HepG2 (cell line): ENCODE measurements at regions not wholly inside any gene's neighbourhood (a gene's known extent, or its start where the extent isn't known, plus 50 kb on each side); places are given as distances from the start of the nearest gene placed in this dataset.

ENCODE experiments used
- ATAC-seq: fragments of 200-7000 bp; cut with Tn5 transposase; 3 replicates; pipeline ENCODE4 v1.9.1; 2020; ENCODE audit warnings: mild to moderate bottlenecking, moderate library complexity
- BruUV-seq: library from RNA; stranded (reverse); fragments of 400-500 nt; replicated peaks from 2 replicates; lab custom pipeline; 2021; lab: Mats Ljungman, UMichigan
- CTCF ChIA-PET: fragments of 300-600 bp; formaldehyde crosslinking; extraction: SDS; loops from one replicate; lab custom pipeline; 2021; ENCODE audit warnings: low total read pairs, inconsistent platforms, low intra/inter-chr PET ratio; lab: Yijun Ruan, JAX
- POLR2A ChIA-PET: fragments of 350-600 bp; sonication (Branson Sonifier 250); formaldehyde crosslinking; loops from one replicate; lab custom pipeline; 2020; ENCODE audit warnings: antibody characterized with exemption, inconsistent platforms; lab: Yijun Ruan, JAX
- DNase-seq: peaks from one replicate; pipeline ENCODE4 v3.0.0-alpha.2; 2015; ENCODE audit warnings: low spot score
- FAIRE-seq: peaks from 3 replicates; lab custom pipeline; 2011; peaks lifted over from hg19 to GRCh38; lab: Jason Lieb, UNC
- H2AFZ ChIP-seq: one replicate; pipeline ENCODE4 v1.6.1; 2011; ENCODE audit warnings: low read length, inconsistent platforms
- H3K27ac ChIP-seq: fragments of 300-600 bp; 3 replicates; pipeline ENCODE4 v1.8.0; 2011; ENCODE audit warnings: mixed run types, mild to moderate bottlenecking, mixed read lengths, low read length, inconsistent platforms; ENCODE audit not compliant: insufficient read depth; ENCODE audit errors: extremely low read length
- H3K27me3 ChIP-seq, 2 experiments: fragments of 200-600 bp in 1 of 2; 2 replicates in 1 of 2; 3 replicates in 1 of 2; pipeline versions ENCODE4 v1.6.0 to v1.8.0; 2011; ENCODE audit warnings: low read length in 2 of 2, mild to moderate bottlenecking in 2 of 2, moderate library complexity in 2 of 2, inconsistent platforms in 1 of 2; ENCODE audit not compliant: insufficient read depth in 2 of 2, control insufficient read depth in 1 of 2
- H3K36me3 ChIP-seq, 2 experiments: fragments of 200-600 bp in 1 of 2; replicated peaks in 1 of 2; 2 replicates in 1 of 2; 3 replicates in 1 of 2; pipeline versions ENCODE4 v1.5.1 to v1.8.0; 2011; ENCODE audit warnings: low read length in 2 of 2, inconsistent platforms in 1 of 2; ENCODE audit not compliant: insufficient read depth in 2 of 2, control insufficient read depth in 1 of 2
- H3K4me1 ChIP-seq: 2 replicates; pipeline ENCODE4 v1.5.1; 2012; ENCODE audit warnings: low read length, inconsistent platforms; ENCODE audit not compliant: insufficient read depth
- H3K4me2 ChIP-seq: 2 replicates; pipeline ENCODE4 v1.6.0; 2011; ENCODE audit warnings: low read depth, low read length, inconsistent platforms
- H3K4me3 ChIP-seq, 3 experiments: fragments of 200-600 bp in 1 of 3; sonication (generic), shearing (Covaris generic) in 1 of 3; replicated peaks in 1 of 3; 2 replicates each; pipeline ENCODE4 v1.5.1; 2011 to 2016; ENCODE audit warnings: low read length in 3 of 3, inconsistent platforms in 2 of 3, low read depth in 2 of 3, mild to moderate bottlenecking in 2 of 3, control low read depth in 1 of 3, mixed read lengths in 1 of 3; ENCODE audit not compliant: insufficient read depth in 1 of 3
- H3K79me2 ChIP-seq: one replicate; pipeline ENCODE4 v1.6.1; 2011; ENCODE audit warnings: low read length, inconsistent platforms; ENCODE audit not compliant: insufficient read depth
- H3K9ac ChIP-seq: 2 replicates; pipeline ENCODE4 v1.6.0; 2011; ENCODE audit warnings: mild to moderate bottlenecking, low read depth, low read length, inconsistent platforms; ENCODE audit not compliant: insufficient read depth
- H3K9me3 ChIP-seq: 2 replicates; pipeline ENCODE4 v1.5.1; 2012; ENCODE audit warnings: mild to moderate bottlenecking, low read length
- H4K20me1 ChIP-seq: 2 replicates; pipeline ENCODE4 v1.6.0; 2011; ENCODE audit warnings: inconsistent platforms, mild to moderate bottlenecking, low read length, moderate library complexity; ENCODE audit not compliant: insufficient read depth
- BORCS8-MEF2B ChIP-seq: sonication (generic); formaldehyde crosslinking; IDR thresholded peaks from 2 replicates; pipeline ENCODE4 v1.8.0; 2022; ENCODE audit warnings: mild to moderate bottlenecking, missing genetic modification reagents
- ETV6 ChIP-seq: sonication (generic); formaldehyde crosslinking; conservative IDR thresholded peaks from 2 replicates; pipeline ENCODE4 v1.4.0; 2020; ENCODE audit warnings: missing genetic modification reagents
- MLX ChIP-seq: IDR thresholded peaks from 2 replicates; pipeline ENCODE4 v1.6.1; 2016
- NFE2 ChIP-seq: sonication (generic); formaldehyde crosslinking; IDR thresholded peaks from 2 replicates; pipeline ENCODE4 v1.4.0; 2020; ENCODE audit warnings: missing genetic modification reagents
- ONECUT2 ChIP-seq: sonication (generic); formaldehyde crosslinking; IDR thresholded peaks from 2 replicates; pipeline ENCODE4 v1.4.0; 2020; ENCODE audit warnings: missing genetic modification reagents
- SP140L ChIP-seq: sonication (generic); formaldehyde crosslinking; IDR thresholded peaks from 2 replicates; pipeline ENCODE4 v1.4.0; 2020; ENCODE audit warnings: missing genetic modification reagents, borderline replicate concordance
- STAG1 ChIP-seq: sonication (generic); formaldehyde crosslinking; IDR thresholded peaks from 2 replicates; pipeline ENCODE4 v1.4.0; 2020; ENCODE audit warnings: missing genetic modification reagents
- ZIK1 ChIP-seq: sonication (generic); formaldehyde crosslinking; IDR thresholded peaks from 2 replicates; pipeline ENCODE4 v1.5.0; 2020; ENCODE audit warnings: mild to moderate bottlenecking, low read depth, missing genetic modification reagents, borderline replicate concordance
- ZSCAN29 ChIP-seq: sonication (generic); formaldehyde crosslinking; conservative IDR thresholded peaks from 2 replicates; pipeline ENCODE4 v1.4.0; 2020; ENCODE audit warnings: mild to moderate bottlenecking, missing genetic modification reagents
- WGBS: methylation state at CpG from one replicate; pipeline ENCODE4 v1.1.6; 2017; ENCODE audit warnings: low lambda C conversion rate; 5-methylcytosine and 5-hydroxymethylcytosine counted together
- in situ Hi-C: cut with HindIII; loops from 2 replicates; pipeline ENCODE4 v1.10.0; 2017; ENCODE audit warnings: low pct_unique_long_range_greater_than_20kb; ENCODE audit not compliant: extremely low pct_ligation_motif_present
- intact Hi-C: fragments of 100-400 bp; cut with micrococcal nuclease; formaldehyde crosslinking; loops from one replicate; pipeline ENCODE4 v1.10.0; 2022; ENCODE audit not compliant: unreplicated experiment
- TF ChIP-seq, protein P1 (sequence below): sonication (generic); formaldehyde crosslinking; IDR thresholded peaks from 2 replicates; pipeline ENCODE4 v1.5.0; 2020; ENCODE audit warnings: mild to moderate bottlenecking, missing genetic modification reagents, moderate library complexity
- TF ChIP-seq, protein P2 (sequence below): fragments of 450-650 bp; IDR thresholded peaks from 2 replicates; pipeline ENCODE4 v1.6.1; 2017
- TF ChIP-seq, protein P3 (sequence below): sonication (generic); formaldehyde crosslinking; IDR thresholded peaks from 2 replicates; pipeline ENCODE4 v1.5.1; 2020; ENCODE audit warnings: mild to moderate bottlenecking, missing genetic modification reagents, moderate library complexity

DNA sequence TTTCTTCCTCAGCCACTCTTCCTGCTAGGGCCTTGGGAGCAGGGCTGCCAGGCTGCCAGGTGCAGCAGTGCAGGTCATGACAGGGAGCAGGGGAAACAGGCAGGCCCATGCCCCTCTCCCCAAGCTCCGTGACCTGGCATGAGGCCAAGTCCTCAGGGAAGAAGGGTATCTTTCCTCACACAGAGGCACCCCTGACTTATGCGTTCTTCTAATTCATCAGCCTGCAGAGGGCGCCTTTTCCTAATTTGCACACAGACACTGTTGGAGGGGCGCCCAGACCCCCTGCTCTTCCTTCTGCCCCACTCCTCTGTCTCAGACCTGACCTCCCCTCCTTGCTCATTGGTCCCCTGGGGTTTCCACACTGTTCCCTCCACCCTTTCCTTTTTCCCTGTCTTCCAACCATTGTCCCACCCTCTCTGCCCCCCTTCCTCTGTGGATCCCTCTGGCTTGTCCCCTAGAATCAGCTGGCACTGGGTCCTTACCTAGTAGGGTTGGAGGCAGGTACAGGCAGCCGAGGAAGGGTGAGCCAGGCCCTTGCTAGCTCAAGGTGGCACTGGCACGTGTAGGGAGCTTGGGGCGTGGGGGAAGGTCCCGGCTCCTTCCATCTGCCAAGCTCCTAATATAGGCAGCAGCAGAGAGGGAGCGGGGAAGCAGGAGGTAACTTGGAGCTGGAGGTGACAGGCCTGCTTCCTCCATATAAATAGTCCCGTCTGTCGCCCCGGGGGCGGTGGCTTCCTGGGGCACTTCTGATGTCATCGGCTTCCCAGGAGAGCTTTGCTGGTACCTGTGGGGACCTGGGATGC is 154.9 kb upstream of the MLN start (continued):
- TF ChIP-seq, protein P1, sequence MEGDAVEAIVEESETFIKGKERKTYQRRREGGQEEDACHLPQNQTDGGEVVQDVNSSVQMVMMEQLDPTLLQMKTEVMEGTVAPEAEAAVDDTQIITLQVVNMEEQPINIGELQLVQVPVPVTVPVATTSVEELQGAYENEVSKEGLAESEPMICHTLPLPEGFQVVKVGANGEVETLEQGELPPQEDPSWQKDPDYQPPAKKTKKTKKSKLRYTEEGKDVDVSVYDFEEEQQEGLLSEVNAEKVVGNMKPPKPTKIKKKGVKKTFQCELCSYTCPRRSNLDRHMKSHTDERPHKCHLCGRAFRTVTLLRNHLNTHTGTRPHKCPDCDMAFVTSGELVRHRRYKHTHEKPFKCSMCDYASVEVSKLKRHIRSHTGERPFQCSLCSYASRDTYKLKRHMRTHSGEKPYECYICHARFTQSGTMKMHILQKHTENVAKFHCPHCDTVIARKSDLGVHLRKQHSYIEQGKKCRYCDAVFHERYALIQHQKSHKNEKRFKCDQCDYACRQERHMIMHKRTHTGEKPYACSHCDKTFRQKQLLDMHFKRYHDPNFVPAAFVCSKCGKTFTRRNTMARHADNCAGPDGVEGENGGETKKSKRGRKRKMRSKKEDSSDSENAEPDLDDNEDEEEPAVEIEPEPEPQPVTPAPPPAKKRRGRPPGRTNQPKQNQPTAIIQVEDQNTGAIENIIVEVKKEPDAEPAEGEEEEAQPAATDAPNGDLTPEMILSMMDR (CRISPR knock-in tag), result peak; percentile 67
- TF ChIP-seq NFE2 (CRISPR knock-in tag) (no peak), STAG1 (CRISPR knock-in tag) (peak; percentile 56), SP140L (CRISPR knock-in tag) (no peak), ZSCAN29 (no peak)

- ChIA-PET POLR2A (no interaction called here), CTCF (interaction anchor here (1.4 kb wide), 1 partner anchor 70 kb away, joined by 5 read pairs; no protein-coding TSS in a partner anchor)
- intact Hi-C loops, result no loop called here
- Histone ChIP-seq H3K27ac (no peak overlapping the region), H3K4me3 (no peak overlapping the region), H3K36me3 (no peaks in the 10 kb centered on the region), H3K4me1 (no peaks in the 10 kb centered on the region), H2AFZ (no peak overlapping the region), H3K4me2 (no peak overlapping the region), H3K27me3 (peaks cover 5 to 45% of the 10 kb centered on the region in 2 experiments; a peak in 4 of 5 replicates), H3K9ac (no peak overlapping the region), H4K20me1 (no peaks in the 10 kb centered on the region; the same call in 1 of the 2 replicates), H3K9me3 (no peaks in the 10 kb centered on the region), H3K79me2 (no peaks in the 10 kb centered on the region)
- in situ Hi-C loops, result no loop called here
- FAIRE-seq (no peak), DNase-seq (no peak), ATAC-seq (no peak)
- 22% methylated on average over 9 of the region's 12 CpGs for WGBS
- no TSS peak for BruUV-seq
- TF ChIP-seq BORCS8-MEF2B (CRISPR knock-in tag) (no peak), ZIK1 (CRISPR knock-in tag) (no peak), ONECUT2 (CRISPR knock-in tag) (no peak), ETV6 (CRISPR knock-in tag) (no peak), MLX (CRISPR knock-in tag) (no peak)
- TF ChIP-seq, protein P2, sequence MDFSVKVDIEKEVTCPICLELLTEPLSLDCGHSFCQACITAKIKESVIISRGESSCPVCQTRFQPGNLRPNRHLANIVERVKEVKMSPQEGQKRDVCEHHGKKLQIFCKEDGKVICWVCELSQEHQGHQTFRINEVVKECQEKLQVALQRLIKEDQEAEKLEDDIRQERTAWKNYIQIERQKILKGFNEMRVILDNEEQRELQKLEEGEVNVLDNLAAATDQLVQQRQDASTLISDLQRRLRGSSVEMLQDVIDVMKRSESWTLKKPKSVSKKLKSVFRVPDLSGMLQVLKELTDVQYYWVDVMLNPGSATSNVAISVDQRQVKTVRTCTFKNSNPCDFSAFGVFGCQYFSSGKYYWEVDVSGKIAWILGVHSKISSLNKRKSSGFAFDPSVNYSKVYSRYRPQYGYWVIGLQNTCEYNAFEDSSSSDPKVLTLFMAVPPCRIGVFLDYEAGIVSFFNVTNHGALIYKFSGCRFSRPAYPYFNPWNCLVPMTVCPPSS, result no peak
- TF ChIP-seq, protein P3, sequence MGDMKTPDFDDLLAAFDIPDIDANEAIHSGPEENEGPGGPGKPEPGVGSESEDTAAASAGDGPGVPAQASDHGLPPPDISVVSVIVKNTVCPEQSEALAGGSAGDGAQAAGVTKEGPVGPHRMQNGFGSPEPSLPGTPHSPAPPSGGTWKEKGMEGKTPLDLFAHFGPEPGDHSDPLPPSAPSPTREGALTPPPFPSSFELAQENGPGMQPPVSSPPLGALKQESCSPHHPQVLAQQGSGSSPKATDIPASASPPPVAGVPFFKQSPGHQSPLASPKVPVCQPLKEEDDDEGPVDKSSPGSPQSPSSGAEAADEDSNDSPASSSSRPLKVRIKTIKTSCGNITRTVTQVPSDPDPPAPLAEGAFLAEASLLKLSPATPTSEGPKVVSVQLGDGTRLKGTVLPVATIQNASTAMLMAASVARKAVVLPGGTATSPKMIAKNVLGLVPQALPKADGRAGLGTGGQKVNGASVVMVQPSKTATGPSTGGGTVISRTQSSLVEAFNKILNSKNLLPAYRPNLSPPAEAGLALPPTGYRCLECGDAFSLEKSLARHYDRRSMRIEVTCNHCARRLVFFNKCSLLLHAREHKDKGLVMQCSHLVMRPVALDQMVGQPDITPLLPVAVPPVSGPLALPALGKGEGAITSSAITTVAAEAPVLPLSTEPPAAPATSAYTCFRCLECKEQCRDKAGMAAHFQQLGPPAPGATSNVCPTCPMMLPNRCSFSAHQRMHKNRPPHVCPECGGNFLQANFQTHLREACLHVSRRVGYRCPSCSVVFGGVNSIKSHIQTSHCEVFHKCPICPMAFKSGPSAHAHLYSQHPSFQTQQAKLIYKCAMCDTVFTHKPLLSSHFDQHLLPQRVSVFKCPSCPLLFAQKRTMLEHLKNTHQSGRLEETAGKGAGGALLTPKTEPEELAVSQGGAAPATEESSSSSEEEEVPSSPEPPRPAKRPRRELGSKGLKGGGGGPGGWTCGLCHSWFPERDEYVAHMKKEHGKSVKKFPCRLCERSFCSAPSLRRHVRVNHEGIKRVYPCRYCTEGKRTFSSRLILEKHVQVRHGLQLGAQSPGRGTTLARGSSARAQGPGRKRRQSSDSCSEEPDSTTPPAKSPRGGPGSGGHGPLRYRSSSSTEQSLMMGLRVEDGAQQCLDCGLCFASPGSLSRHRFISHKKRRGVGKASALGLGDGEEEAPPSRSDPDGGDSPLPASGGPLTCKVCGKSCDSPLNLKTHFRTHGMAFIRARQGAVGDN (CRISPR knock-in tag), result no peak
Observed at GRCh38 chr6:33957892-33958525, 154.2 kb upstream of the MLN start.
